Trophoblast cell (in vitro differentiated cells and primary cell): ENCODE measurements at regions not wholly inside any gene's neighbourhood (a gene's known extent, or its start where the extent isn't known, plus 50 kb on each side); places are given as distances from the start of the nearest gene placed in this dataset.

Experiments
- DNase-seq, 2 donors: peaks; one replicate each; pipeline ENCODE4 v3.0.0-alpha.2; 2016
- H2AFZ ChIP-seq: 2 replicates; pipeline ENCODE4 v1.6.1; 2013; ENCODE audit warnings: low read length, moderate library complexity, mild to moderate bottlenecking; ENCODE audit not compliant: insufficient read depth, poor library complexity
- H2AK5ac ChIP-seq: 2 replicates; pipeline ENCODE4 v1.6.1; 2013; ENCODE audit warnings: mild to moderate bottlenecking, low read length
- H2BK120ac ChIP-seq: 2 replicates; pipeline ENCODE4 v1.6.1; 2013; ENCODE audit warnings: low read length, mild to moderate bottlenecking, moderate library complexity; ENCODE audit not compliant: insufficient read depth, poor library complexity
- H2BK12ac ChIP-seq: 2 replicates; pipeline ENCODE4 v1.6.1; 2013; ENCODE audit warnings: mild to moderate bottlenecking, low read length, moderate library complexity
- H2BK5ac ChIP-seq: 2 replicates; pipeline ENCODE4 v1.6.1; 2013; ENCODE audit warnings: low read length, low read depth, moderate library complexity, mild to moderate bottlenecking; ENCODE audit not compliant: poor library complexity
- H3K14ac ChIP-seq: 2 replicates; pipeline ENCODE4 v1.6.1; 2013; ENCODE audit warnings: mild to moderate bottlenecking, low read length
- H3K18ac ChIP-seq: 2 replicates; pipeline ENCODE4 v1.6.1; 2013; ENCODE audit warnings: mild to moderate bottlenecking, low read length
- H3K23ac ChIP-seq: 2 replicates; pipeline ENCODE4 v1.6.1; 2013; ENCODE audit warnings: low read length
- H3K27ac ChIP-seq: 2 replicates; pipeline ENCODE4 v1.5.1; 2013; ENCODE audit warnings: low read depth, mild to moderate bottlenecking, inconsistent platforms, low read length, moderate library complexity
- H3K27me3 ChIP-seq: 2 replicates; pipeline ENCODE4 v1.6.1; 2013; ENCODE audit warnings: inconsistent platforms, mild to moderate bottlenecking, low read length, moderate library complexity; ENCODE audit not compliant: insufficient read depth
- H3K36me3 ChIP-seq, 2 experiments: 1 replicate in 1 of 2; 2 replicates in 1 of 2; pipeline ENCODE4 v1.6.1; 2013; ENCODE audit warnings: low read length in 2 of 2, mild to moderate bottlenecking in 2 of 2, moderate library complexity in 1 of 2; ENCODE audit not compliant: insufficient read depth in 2 of 2, control insufficient read depth in 1 of 2
- H3K4ac ChIP-seq: 2 replicates; pipeline ENCODE4 v1.6.1; 2013; ENCODE audit warnings: low read depth, mild to moderate bottlenecking, low read length, moderate library complexity
- H3K4me1 ChIP-seq, 2 experiments: 1 replicate in 1 of 2; 2 replicates in 1 of 2; pipeline ENCODE4 v1.6.1; 2013; ENCODE audit warnings: low read length in 2 of 2, mild to moderate bottlenecking in 2 of 2, moderate library complexity in 1 of 2; ENCODE audit not compliant: insufficient read depth in 2 of 2, control insufficient read depth in 1 of 2
- H3K4me2 ChIP-seq: 2 replicates; pipeline ENCODE4 v1.6.1; 2013; ENCODE audit warnings: inconsistent platforms, mild to moderate bottlenecking, low read length, moderate library complexity
- H3K4me3 ChIP-seq: 2 replicates; pipeline ENCODE4 v1.5.1; 2013; ENCODE audit warnings: mild to moderate bottlenecking, low read depth, low read length, inconsistent platforms
- H3K79me1 ChIP-seq: one replicate; pipeline ENCODE4 v1.6.1; 2013; ENCODE audit warnings: low read length
- H3K79me2 ChIP-seq: 2 replicates; pipeline ENCODE4 v1.6.1; 2013; ENCODE audit warnings: low read length, mild to moderate bottlenecking; ENCODE audit not compliant: control insufficient read depth, insufficient read depth, poor library complexity
- H3K9ac ChIP-seq: 2 replicates; pipeline ENCODE4 v1.6.1; 2013; ENCODE audit warnings: mild to moderate bottlenecking, low read length
- H3K9me3 ChIP-seq: 2 replicates; pipeline ENCODE4 v1.6.1; 2013; ENCODE audit warnings: low read depth, mild to moderate bottlenecking, control low read depth, inconsistent platforms, low read length; ENCODE audit not compliant: insufficient read depth
- H4K12ac ChIP-seq: 2 replicates; pipeline ENCODE4 v1.6.1; 2013; ENCODE audit warnings: low read depth, mild to moderate bottlenecking, low read length, moderate library complexity
- H4K8ac ChIP-seq: 2 replicates; pipeline ENCODE4 v1.6.1; 2013; ENCODE audit warnings: low read depth, mild to moderate bottlenecking, low read length, moderate library complexity
- H4K91ac ChIP-seq: one replicate; pipeline ENCODE4 v1.6.1; 2013; ENCODE audit warnings: low read depth, mild to moderate bottlenecking, low read length, moderate library complexity
- WGBS: extraction: QIAGEN DNeasy Blood & Tissue Kit; methylation state at CpG from one replicate; pipeline ENCODE4 v1.1.7; 2013; ENCODE audit warnings: missing lambda C conversion rate; ENCODE audit not compliant: insufficient read length, insufficient coverage; ENCODE audit errors: extremely low coverage; 5-methylcytosine and 5-hydroxymethylcytosine counted together

GRCh38 chr1:110816945-110817344 is 56.0 kb upstream of the CD53 start:
- no peak overlapping the region for H3K9ac ChIP-seq
- no peaks in the 10 kb centered on the region for H3K36me3 ChIP-seq
- DNase-seq, result peak; percentile 68 to 86
- no peaks in the 10 kb centered on the region for H3K79me1 ChIP-seq
- no peak overlapping the region for H2BK5ac ChIP-seq
- H3K27ac ChIP-seq, result no peak overlapping the region
- H2BK12ac ChIP-seq, result no peak overlapping the region
- H3K23ac ChIP-seq, result no peak overlapping the region
- no peaks in the 10 kb centered on the region for H3K79me2 ChIP-seq
- H3K4ac ChIP-seq, result no peak overlapping the region
- H2AFZ ChIP-seq, result no peak overlapping the region
- no peak overlapping the region for H3K14ac ChIP-seq
- H3K18ac ChIP-seq, result no peak overlapping the region
- WGBS, result no CpG with 5 or more reads among the region's 3 CpGs
- H2AK5ac ChIP-seq, result no peak overlapping the region
- H3K27me3 ChIP-seq, result no peaks in the 10 kb centered on the region
- H4K12ac ChIP-seq, result no peak overlapping the region
- H4K91ac ChIP-seq, result no peak overlapping the region
- no peak overlapping the region for H4K8ac ChIP-seq
- no peaks in the 10 kb centered on the region for H3K4me1 ChIP-seq
- no peak overlapping the region for H3K4me3 ChIP-seq
- no peak overlapping the region for H2BK120ac ChIP-seq
- H3K4me2 ChIP-seq, result no peak overlapping the region
- no peaks in the 10 kb centered on the region for H3K9me3 ChIP-seq

DNA sequence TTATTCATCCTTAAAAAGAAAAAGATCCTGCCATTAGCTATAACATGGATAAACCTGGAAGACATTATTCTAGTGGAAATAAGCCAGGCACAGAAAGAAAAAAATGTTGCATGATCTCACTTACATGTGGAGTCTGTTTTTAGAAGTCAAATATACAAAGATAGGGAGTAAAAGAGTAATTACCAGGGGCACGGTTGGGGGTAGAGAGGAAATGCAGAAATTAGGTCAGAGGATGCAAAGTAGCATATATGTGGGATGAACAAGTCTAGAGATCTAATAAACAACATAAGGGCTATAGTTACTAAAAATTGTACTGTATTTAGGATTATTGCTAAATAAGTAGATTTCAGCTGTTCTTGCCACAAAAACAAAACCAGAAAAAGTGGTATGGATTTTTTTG is 61.4 kb upstream of the CD53 start:
- H3K27ac ChIP-seq, result no peak overlapping the region
- H3K9ac ChIP-seq, result no peak overlapping the region
- no peak overlapping the region for H3K23ac ChIP-seq
- no peaks in the 10 kb centered on the region for H3K79me1 ChIP-seq
- no peak overlapping the region for H4K12ac ChIP-seq
- no peaks in the 10 kb centered on the region for H3K79me2 ChIP-seq
- H3K9me3 ChIP-seq, result no peaks in the 10 kb centered on the region
- H2BK12ac ChIP-seq, result no peak overlapping the region
- H3K14ac ChIP-seq, result no peak overlapping the region
- DNase-seq, result no peak
- no peak overlapping the region for H4K8ac ChIP-seq
- no peaks in the 10 kb centered on the region for H3K4me1 ChIP-seq
- H3K18ac ChIP-seq, result no peak overlapping the region
- H3K36me3 ChIP-seq, result no peaks in the 10 kb centered on the region
- no peak overlapping the region for H3K4me3 ChIP-seq
- no peak overlapping the region for H2AK5ac ChIP-seq
- H2AFZ ChIP-seq, result no peak overlapping the region
- no peak overlapping the region for H2BK120ac ChIP-seq
- H3K4ac ChIP-seq, result no peak overlapping the region
- H4K91ac ChIP-seq, result no peak overlapping the region
- H2BK5ac ChIP-seq, result no peak overlapping the region
- no peaks in the 10 kb centered on the region for H3K27me3 ChIP-seq
- WGBS, result no CpG with 5 or more reads among the region's 1 CpG
- H3K4me2 ChIP-seq, result no peak overlapping the region

DNA sequence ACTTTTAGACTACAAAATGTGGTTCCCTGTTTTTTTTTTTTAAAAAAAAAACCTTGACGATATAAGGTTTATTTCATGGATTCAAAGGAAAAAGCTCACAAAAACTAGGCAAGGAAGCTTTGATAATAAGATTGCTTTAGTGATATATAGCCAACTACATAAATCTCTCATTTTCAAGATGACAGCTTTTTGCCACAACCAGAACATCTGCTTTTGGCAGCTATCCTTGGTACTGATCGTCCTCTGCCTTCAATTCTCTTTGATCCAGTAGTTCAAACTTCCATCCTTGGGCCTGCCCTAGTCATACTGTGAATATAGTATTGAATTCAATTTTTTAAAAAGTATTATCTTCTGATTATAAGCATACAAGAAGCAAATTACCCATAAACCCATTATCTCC is 72.9 kb upstream of the CD53 start:
- H4K91ac ChIP-seq, result no peak overlapping the region
- DNase-seq, result no peak
- H2BK120ac ChIP-seq, result no peak overlapping the region
- no peak overlapping the region for H3K18ac ChIP-seq
- H3K4ac ChIP-seq, result no peak overlapping the region
- no peak overlapping the region for H2BK12ac ChIP-seq
- no CpG with 5 or more reads among the region's 2 CpGs for WGBS
- no peak overlapping the region for H4K12ac ChIP-seq
- H3K4me1 ChIP-seq, result no peaks in the 10 kb centered on the region
- no peak overlapping the region for H3K14ac ChIP-seq
- no peak overlapping the region for H2AK5ac ChIP-seq
- H3K36me3 ChIP-seq, result no peaks in the 10 kb centered on the region
- H3K4me2 ChIP-seq, result no peak overlapping the region
- H3K27ac ChIP-seq, result no peak overlapping the region
- no peak overlapping the region for H2AFZ ChIP-seq
- H2BK5ac ChIP-seq, result no peak overlapping the region
- H3K23ac ChIP-seq, result no peak overlapping the region
- no peaks in the 10 kb centered on the region for H3K79me1 ChIP-seq
- no peaks in the 10 kb centered on the region for H3K79me2 ChIP-seq
- H3K27me3 ChIP-seq, result no peaks in the 10 kb centered on the region
- no peaks in the 10 kb centered on the region for H3K9me3 ChIP-seq
- H3K9ac ChIP-seq, result no peak overlapping the region
- no peak overlapping the region for H4K8ac ChIP-seq
- H3K4me3 ChIP-seq, result no peak overlapping the region

- H3K23ac ChIP-seq, result no peak overlapping the region
- no peak overlapping the region for H4K8ac ChIP-seq
- no peak overlapping the region for H2BK120ac ChIP-seq
- H3K27ac ChIP-seq, result no peak overlapping the region
- no peaks in the 10 kb centered on the region for H3K9me3 ChIP-seq
- no peak overlapping the region for H3K9ac ChIP-seq
- H3K79me2 ChIP-seq, result no peaks in the 10 kb centered on the region
- no peaks in the 10 kb centered on the region for H3K4me1 ChIP-seq
- H3K14ac ChIP-seq, result no peak overlapping the region
- H3K4me3 ChIP-seq, result no peak overlapping the region
- H2AK5ac ChIP-seq, result no peak overlapping the region
- no peak overlapping the region for H3K4me2 ChIP-seq
- WGBS, result no CpG with 5 or more reads among the region's 3 CpGs
- H3K18ac ChIP-seq, result no peak overlapping the region
- H4K91ac ChIP-seq, result no peak overlapping the region
- H3K4ac ChIP-seq, result no peak overlapping the region
- H3K79me1 ChIP-seq, result no peaks in the 10 kb centered on the region
- H4K12ac ChIP-seq, result no peak overlapping the region
- H2AFZ ChIP-seq, result no peak overlapping the region
- no peak overlapping the region for H2BK12ac ChIP-seq
- no peak overlapping the region for H2BK5ac ChIP-seq
- H3K27me3 ChIP-seq, result no peaks in the 10 kb centered on the region
- DNase-seq, result no peak
- H3K36me3 ChIP-seq, result no peaks in the 10 kb centered on the region
Observed at GRCh38 chr1:110798691-110799256, 74.2 kb upstream of the CD53 start.
